Peyer's patch (tissue), 4 donors: ENCODE measurements at regions not wholly inside any gene's neighbourhood (a gene's known extent, or its start where the extent isn't known, plus 50 kb on each side); places are given as distances from the start of the nearest gene placed in this dataset.
A peak's percentile ranks its signal among the peaks of the same experiment; 100 is the strongest.

Experiments used
- DNase-seq, 3 donors: peaks; one replicate each; pipeline ENCODE4 v3.0.0-alpha.2; 2017 to 2019
- H3K27ac ChIP-seq, 4 donors: fragments of 200-600 bp; sonication (generic); one replicate each; pipeline ENCODE4 v1.5.1; 2016 to 2019
- H3K27me3 ChIP-seq, 2 donors: fragments of 200-600 bp; sonication (generic); one replicate each; pipeline ENCODE4 v1.5.1; 2019
- H3K36me3 ChIP-seq, 3 donors: fragments of 200-600 bp; sonication (generic); one replicate each; pipeline ENCODE4 v1.5.1; 2016 to 2019
- H3K4me1 ChIP-seq, 4 donors: fragments of 200-600 bp; sonication (generic); one replicate each; pipeline ENCODE4 v1.5.1; 2016 to 2019
- H3K4me3 ChIP-seq, 4 donors: fragments of 200-600 bp; sonication (generic); 1 replicate in 3 of 4; 2 replicates in 1 of 4; pipeline ENCODE4 v1.5.1; 2016 to 2019; ENCODE audit warnings: mild to moderate bottlenecking in 1 of 4
- H3K9me3 ChIP-seq, 4 donors: fragments of 200-600 bp; sonication (generic); one replicate each; pipeline ENCODE4 v1.5.1; 2016 to 2019; ENCODE audit warnings: mild to moderate bottlenecking in 1 of 4
- CTCF ChIP-seq, 6 experiments: fragments of 450-650 bp in 4 of 6; fragments of 200-600 bp in 2 of 6; sonication (generic) in 1 of 6; IDR thresholded peaks; one replicate each; pipeline ENCODE4 v1.5.1; 2017 to 2019; ENCODE audit warnings: antibody characterized with exemption in 6 of 6, mild to moderate bottlenecking in 3 of 6, moderate library complexity in 1 of 6
- POLR2A ChIP-seq, 2 donors: fragments of 450-650 bp; IDR thresholded peaks; one replicate each; pipeline ENCODE4 v1.5.1; 2017; ENCODE audit warnings: antibody characterized with exemption in 2 of 2, mild to moderate bottlenecking in 2 of 2, moderate library complexity in 2 of 2

DNA sequence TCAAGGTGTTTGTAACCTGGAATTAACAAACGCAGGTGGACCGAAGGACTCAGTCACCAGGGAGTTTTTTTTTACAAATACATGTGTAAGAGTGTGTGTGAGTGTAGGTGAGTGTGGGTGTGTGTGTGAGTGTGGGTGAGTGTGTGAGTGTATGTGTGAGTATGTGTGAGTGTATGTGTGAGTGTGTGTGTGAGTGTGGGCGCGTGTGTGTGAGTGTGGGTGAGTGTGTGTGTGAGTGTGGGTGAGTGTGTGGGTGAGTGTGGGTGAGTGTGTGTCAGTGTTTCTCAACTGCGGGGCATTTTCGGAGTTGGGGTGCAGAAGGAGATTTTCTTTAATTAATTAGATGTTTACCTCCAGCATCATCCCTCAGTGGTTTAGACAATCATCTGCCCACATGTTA, 1178.8 kb downstream of the VRK1 start:
- no peak for DNase-seq
- peak overlapping the region; percentile 63 to 85 (median 68) for H3K27ac ChIP-seq
- TF ChIP-seq CTCF (IDR thresholded peaks at IDR 0.05) (no peak), POLR2A (IDR thresholded peaks at IDR 0.05) (no peak)
- H3K9me3 ChIP-seq = no peaks in the 10 kb centered on the region
- H3K4me1 ChIP-seq = peaks cover 0 to 12% (median 0%) of the 10 kb centered on the region in 4 donors
- H3K36me3 ChIP-seq = no peaks in the 10 kb centered on the region
- peak overlapping the region in 3 of 4 donors; percentile 6 to 44 (median 33) for H3K4me3 ChIP-seq
- no peaks in the 10 kb centered on the region for H3K27me3 ChIP-seq

DNA sequence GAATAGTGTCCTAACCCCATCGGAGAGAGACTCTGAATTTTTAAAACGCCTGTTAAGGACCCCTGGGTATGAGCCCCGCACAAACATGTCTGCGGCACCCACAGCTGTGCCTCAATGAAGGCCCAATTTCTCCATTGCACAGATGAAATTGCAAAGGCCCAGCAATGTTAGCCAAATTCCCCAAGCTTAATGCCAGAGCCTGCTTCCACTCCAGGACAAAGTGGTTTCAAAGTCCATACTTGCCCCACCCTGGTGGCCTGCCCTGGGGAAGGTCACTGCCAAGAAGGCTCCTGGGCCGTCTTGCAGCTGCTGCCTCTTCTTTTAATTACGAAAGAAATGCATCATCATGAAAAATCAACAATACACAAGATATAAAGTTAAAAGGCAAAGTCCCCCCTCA, 1179.7 kb downstream of the VRK1 start:
- Histone ChIP-seq H3K9me3 (no peaks in the 10 kb centered on the region), H3K4me3 (peak overlapping the region; percentile 9 to 44 (median 26)), H3K27ac (peak overlapping the region; percentile 63 to 85 (median 68)), H3K4me1 (peaks cover 0 to 12% (median 0%) of the 10 kb centered on the region in 4 donors), H3K36me3 (no peaks in the 10 kb centered on the region), H3K27me3 (no peaks in the 10 kb centered on the region)
- TF ChIP-seq CTCF (IDR thresholded peaks at IDR 0.05) (no peak), POLR2A (IDR thresholded peaks at IDR 0.05) (no peak)
- peak in 2 of 3 donors; percentile 78 to 84 for DNase-seq

DNA sequence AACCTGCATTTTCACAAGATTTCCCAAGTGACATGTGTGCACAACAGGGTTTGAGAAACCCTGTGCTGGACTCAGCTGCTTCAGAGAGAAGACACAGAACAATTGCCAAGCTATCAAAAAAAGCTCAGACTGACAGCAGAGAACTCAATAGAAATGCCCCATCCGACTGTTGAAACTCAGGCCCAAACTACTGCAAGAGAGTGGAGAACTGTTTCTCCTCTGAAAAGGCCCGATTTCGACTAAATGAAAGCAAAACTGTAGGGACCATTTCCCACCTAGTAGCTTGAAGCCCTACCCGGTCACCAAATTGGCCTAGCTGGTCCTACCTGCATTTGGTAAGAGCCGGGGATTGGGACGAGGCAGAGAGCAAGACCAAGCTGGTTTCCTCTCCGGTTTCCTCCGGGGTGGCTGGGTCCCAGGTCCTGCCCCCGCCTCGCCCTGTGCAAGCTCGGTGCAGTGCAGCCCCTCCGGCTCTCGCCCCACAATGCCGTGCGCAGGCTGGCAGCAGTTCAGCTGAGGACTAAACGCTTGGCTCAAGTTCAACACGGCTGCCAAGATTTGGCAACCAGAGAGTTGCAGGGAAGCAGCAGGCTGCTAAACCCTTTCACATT, 1180.6 kb downstream of the VRK1 start:
- Histone ChIP-seq H3K27ac (peak overlapping the region; percentile 63 to 85 (median 68)), H3K36me3 (no peaks in the 10 kb centered on the region), H3K4me1 (peaks cover 0 to 12% (median 0%) of the 10 kb centered on the region in 4 donors), H3K27me3 (no peaks in the 10 kb centered on the region), H3K4me3 (peak overlapping the region; percentile 9 to 52 (median 38)), H3K9me3 (no peaks in the 10 kb centered on the region)
- TF ChIP-seq CTCF (IDR thresholded peaks at IDR 0.05) (no peak), POLR2A (IDR thresholded peaks at IDR 0.05) (no peak)
- DNase-seq = peak; percentile 70 to 84 (median 84)

- Histone ChIP-seq H3K4me3 (peak overlapping the region in 3 of 4 donors; percentile 9 to 52 (median 44)), H3K27me3 (no peaks in the 10 kb centered on the region), H3K27ac (peak overlapping the region; percentile 63 to 85 (median 68)), H3K4me1 (peaks cover 0 to 12% (median 0%) of the 10 kb centered on the region in 4 donors), H3K36me3 (no peaks in the 10 kb centered on the region), H3K9me3 (no peaks in the 10 kb centered on the region)
- peak; percentile 59 to 89 (median 82) for DNase-seq
- TF ChIP-seq CTCF (IDR thresholded peaks at IDR 0.05) (peak in 4 of 6 experiments; percentile 22 to 55 (median 51)), POLR2A (IDR thresholded peaks at IDR 0.05) (no peak)
These were observed 1181.2 kb downstream of the VRK1 start for GRCh38 chr14:97978341-97978740.

DNA sequence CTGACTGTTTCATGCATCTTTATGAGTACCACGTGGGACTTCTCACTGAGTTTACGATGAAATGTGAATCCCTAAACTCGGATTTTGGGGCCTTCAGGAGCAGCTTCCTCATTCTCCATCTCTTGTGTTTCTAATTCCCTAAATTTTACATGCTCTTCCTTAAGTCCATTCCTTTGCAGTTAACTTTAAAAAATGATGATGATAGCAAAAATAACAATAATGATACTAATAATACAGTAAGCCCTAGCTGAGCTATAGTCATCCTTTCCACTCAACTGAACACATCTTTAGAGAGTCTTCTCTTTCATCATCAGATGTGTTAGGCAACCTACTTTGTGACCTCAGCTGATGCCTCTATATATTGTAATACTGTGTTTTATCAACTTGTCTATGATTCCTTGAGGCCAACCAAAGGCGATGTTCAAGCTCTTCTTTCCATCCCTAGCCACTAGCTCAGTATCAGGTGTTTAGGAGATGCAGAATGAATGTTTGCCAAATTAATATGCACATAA, 1196.4 kb downstream of the VRK1 start:
- TF ChIP-seq CTCF (IDR thresholded peaks at IDR 0.05) (no peak), POLR2A (IDR thresholded peaks at IDR 0.05) (no peak)
- Histone ChIP-seq H3K9me3 (no peaks in the 10 kb centered on the region), H3K36me3 (no peaks in the 10 kb centered on the region), H3K27ac (peak overlapping the region; percentile 24 to 66 (median 56)), H3K4me3 (no peak overlapping the region), H3K4me1 (no peaks in the 10 kb centered on the region), H3K27me3 (no peaks in the 10 kb centered on the region)
- DNase-seq = no peak
